ENCODE measurements at regions not wholly inside any gene's neighbourhood (a gene's known extent, or its start where the extent isn't known, plus 50 kb on each side); places are given as distances from the start of the nearest gene placed in this dataset.
"Not testable (repeated sequence)": the region's sequence is repeated elsewhere in the genome, so short reads cannot be mapped to it uniquely, and the experiment has no call there.

GRCh38 chr9:97199683-97200082 lies 107.8 kb upstream of the CCDC180 start:
- not testable (repeated sequence) for TF ChIP-seq POLR2A, POLR2AphosphoS5 (IDR thresholded peaks at IDR 0.05)
